GM19240 (cell line): ENCODE measurements at regions not wholly inside any gene's neighbourhood (a gene's known extent, or its start where the extent isn't known, plus 50 kb on each side); places are given as distances from the start of the nearest gene placed in this dataset.

ENCODE experiments used
- DNase-seq: peaks from one replicate; pipeline ENCODE4 v3.0.0; 2011; ENCODE audit warnings: low spot score; ENCODE audit not compliant: insufficient read length

- DNase-seq: no peak
Observed at GRCh38 chrX:39625810-39626209, 471.9 kb downstream of the BCOR start.

DNA sequence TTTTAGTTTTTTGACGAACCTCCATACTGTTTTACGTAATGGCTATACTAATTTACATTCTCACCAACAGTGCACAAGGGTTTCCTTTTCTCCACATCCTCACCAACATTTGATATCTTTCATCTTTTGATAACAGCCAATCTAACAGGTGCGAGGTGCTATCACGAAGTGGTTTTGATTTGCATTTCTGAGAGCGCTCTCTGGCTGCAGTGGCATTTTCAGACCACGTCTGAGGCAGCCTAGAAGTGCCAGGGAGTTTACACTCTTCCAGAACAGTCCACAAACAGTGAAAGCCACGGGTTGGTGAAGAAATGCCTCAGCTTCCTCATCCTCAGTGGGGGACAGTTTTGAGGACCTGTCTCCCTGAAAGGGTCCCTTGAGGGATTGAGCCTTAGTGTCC lies 471.0 kb downstream of the BCOR start:
- no peak for DNase-seq

- DNase-seq: no peak
Observed at GRCh38 chrX:39627257-39627656, 470.5 kb downstream of the BCOR start.

DNA sequence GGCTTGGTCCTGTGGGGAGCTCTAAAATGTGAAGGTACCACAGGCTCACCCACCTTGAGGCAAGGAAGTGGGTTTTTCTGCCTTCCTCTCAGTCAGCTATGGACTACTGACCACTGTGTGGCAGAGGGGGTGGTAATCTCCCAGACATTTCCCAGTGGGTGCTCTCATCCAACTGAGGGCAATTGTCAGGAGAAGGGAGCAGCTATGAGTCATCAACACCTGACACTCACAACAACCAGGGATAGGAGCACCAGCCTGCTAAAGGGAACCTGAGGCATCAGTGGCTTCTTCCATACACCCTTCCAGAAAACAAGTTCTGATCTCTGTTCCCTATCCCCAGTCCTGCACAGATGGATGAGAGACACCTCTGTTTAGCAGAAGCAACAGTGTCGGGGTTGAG lies 468.8 kb downstream of the BCOR start:
- no peak for DNase-seq

DNA sequence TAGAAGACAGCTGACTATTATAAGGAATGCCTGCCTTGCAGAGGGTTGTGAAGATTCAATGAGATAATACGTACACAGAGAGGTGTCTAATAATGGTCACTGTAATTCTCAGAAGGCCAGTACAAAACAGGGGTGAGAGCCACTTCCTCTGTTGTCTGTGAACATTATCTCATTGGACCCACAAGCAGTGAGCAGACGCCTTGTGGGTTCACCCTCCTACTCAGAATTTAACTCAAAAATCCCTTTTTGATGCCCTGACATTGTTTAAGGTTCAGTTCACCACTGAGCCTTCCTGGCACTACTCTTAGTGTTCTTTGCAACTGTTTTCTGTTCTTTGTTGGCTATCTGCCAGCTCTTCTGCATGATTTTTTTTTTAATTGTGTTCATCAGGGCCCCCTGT lies 467.4 kb downstream of the BCOR start:
- no peak for DNase-seq

GRCh38 chrX:39631276-39632229 lies 466.2 kb downstream of the BCOR start:
- no peak for DNase-seq

- DNase-seq: no peak
Observed at GRCh38 chrX:39633293-39633692, 464.5 kb downstream of the BCOR start.

DNA sequence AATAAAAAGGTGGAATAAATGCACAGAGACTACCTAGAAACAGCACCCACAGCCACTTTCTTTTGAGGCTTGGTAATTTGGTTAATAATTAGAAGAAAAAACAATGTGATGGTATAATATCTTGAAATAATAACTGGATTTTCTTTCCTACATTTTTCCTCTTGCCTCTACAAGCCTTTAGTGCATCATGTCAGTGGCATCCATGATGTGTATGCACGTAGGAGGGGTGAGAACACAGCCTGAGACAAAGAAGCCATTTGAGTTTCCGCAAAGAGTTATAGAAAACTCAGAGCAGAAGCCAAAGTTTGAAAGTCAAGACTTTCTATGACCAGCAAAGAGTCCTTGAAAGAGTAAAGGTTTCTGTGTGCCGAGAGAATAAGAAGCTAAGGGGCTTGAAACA lies 461.3 kb downstream of the BCOR start:
- DNase-seq: no peak

GRCh38 chrX:39638526-39638925 lies 459.2 kb downstream of the BCOR start:
- DNase-seq: no peak

- no peak for DNase-seq
Observed at GRCh38 chrX:39639871-39640270, 457.9 kb downstream of the BCOR start.

GRCh38 chrX:39640866-39641265 lies 456.9 kb downstream of the BCOR start:
- DNase-seq: no peak

DNA sequence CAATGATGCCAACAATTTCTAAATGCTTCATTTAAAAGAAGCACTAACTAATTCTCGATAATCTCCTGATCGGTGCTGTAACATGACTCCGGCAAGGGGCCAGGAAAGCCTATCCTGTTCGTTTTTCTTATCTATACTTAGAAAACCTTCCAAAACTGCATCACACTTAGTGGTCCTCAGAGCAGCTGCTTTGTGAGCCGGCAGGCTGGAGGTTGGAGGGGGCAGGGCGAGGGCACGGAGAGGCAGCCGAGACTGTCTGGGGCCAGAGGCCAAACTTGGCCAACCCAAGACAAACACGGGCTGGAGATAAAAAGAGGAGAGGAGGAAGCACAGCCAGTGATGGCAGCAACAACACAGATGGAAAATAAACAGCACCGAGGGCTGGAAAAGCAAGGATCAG lies 455.7 kb downstream of the BCOR start:
- DNase-seq: no peak

DNA sequence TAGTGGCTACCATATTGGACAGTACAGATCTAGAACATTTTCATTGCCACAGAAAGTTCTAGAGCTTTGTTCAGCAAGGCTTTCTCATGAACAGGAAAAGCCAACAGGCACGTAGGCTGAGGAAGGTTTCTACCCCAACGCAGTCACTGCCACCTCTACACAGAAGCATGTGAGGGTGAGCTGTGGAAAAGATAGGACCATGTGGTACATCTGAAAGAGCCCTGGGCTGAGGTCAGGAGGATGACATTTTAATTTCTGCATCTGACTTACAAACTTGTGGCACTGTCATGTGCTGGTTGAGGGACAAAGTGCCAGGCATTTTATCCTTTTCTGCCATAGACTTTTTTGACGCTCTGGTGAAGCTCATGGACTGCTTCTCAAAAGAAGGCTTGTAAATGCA lies 454.2 kb downstream of the BCOR start:
- DNase-seq: no peak

- DNase-seq: no peak
Observed at GRCh38 chrX:39645178-39645895, 452.4 kb downstream of the BCOR start.

- no peak for DNase-seq
Observed at GRCh38 chrX:39648548-39649254, 449.1 kb downstream of the BCOR start.

- no peak for DNase-seq
Observed at GRCh38 chrX:39650768-39651347, 446.9 kb downstream of the BCOR start.

- DNase-seq: peak; percentile 18
Observed at GRCh38 chrX:39652336-39652735, 445.4 kb downstream of the BCOR start.

- DNase-seq: no peak
Observed at GRCh38 chrX:39653691-39654090, 444.1 kb downstream of the BCOR start.

GRCh38 chrX:39654183-39654925 lies 443.4 kb downstream of the BCOR start:
- no peak for DNase-seq

DNA sequence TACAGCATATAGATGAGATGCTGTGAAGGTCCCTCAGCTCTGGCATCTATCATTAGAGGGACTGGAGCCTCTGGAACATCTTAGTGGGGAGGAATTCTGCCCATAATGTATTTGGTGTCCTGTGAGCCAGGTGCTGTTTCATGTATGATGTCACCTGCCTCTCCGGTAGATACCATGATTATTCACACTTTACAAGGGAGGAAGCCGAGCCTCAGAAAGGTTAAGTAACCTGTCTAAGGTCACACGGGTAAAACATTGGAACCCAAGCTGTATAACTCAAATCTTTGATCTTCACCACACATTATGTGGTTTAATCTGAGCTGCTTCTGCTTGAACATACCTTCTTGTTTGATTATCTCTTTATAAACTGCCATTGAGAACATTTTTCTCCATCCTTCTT lies 442.8 kb downstream of the BCOR start:
- DNase-seq: no peak
